Kidney (tissue), 13 donors: ENCODE measurements at regions not wholly inside any gene's neighbourhood (a gene's known extent, or its start where the extent isn't known, plus 50 kb on each side); places are given as distances from the start of the nearest gene placed in this dataset.
A peak's percentile ranks its signal among the peaks of the same experiment; 100 is the strongest.

Source experiments
- DNase-seq, 5 donors: peaks; one replicate each; pipeline ENCODE4 v3.0.0-alpha.2; 2013 to 2020
- FAIRE-seq: peaks from 2 replicates; lab custom pipeline; 2012; peaks lifted over from hg19 to GRCh38; lab: Jason Lieb, UNC
- H3K27ac ChIP-seq, 2 donors: one replicate each; pipeline ENCODE4 v1.7.0; 2013; ENCODE audit warnings: low read depth in 2 of 2, low read length in 2 of 2, inconsistent platforms in 1 of 2
- H3K27me3 ChIP-seq: one replicate; pipeline ENCODE4 v1.7.1; 2013; ENCODE audit warnings: low read length, inconsistent platforms; ENCODE audit not compliant: control insufficient read depth, insufficient read depth
- H3K36me3 ChIP-seq, 3 donors: one replicate each; pipeline versions ENCODE4 v1.7.0 to v1.7.1; 2013; ENCODE audit warnings: low read length in 3 of 3, control low read depth in 1 of 3, inconsistent platforms in 1 of 3; ENCODE audit not compliant: insufficient read depth in 3 of 3, control insufficient read depth in 2 of 3
- H3K4me1 ChIP-seq, 3 donors: one replicate each; pipeline versions ENCODE4 v1.7.0 to v1.7.1; 2013; ENCODE audit warnings: low read length in 3 of 3, inconsistent platforms in 1 of 3, low read depth in 1 of 3; ENCODE audit not compliant: control insufficient read depth in 2 of 3, insufficient read depth in 2 of 3
- H3K4me3 ChIP-seq, 3 donors: one replicate each; pipeline versions ENCODE4 v1.7.0 to v1.8.1; 2013; ENCODE audit warnings: low read length in 3 of 3, control low read depth in 1 of 3, inconsistent platforms in 1 of 3
- H3K9ac ChIP-seq, 3 donors: one replicate each; pipeline versions ENCODE4 v1.7.0 to v1.7.1; 2013; ENCODE audit warnings: low read length in 3 of 3, control low read depth in 1 of 3, inconsistent platforms in 1 of 3
- H3K9me3 ChIP-seq, 3 donors: one replicate each; pipeline versions ENCODE4 v1.7.0 to v1.7.1; 2013; ENCODE audit warnings: low read length in 3 of 3, control low read depth in 1 of 3, inconsistent platforms in 1 of 3; ENCODE audit not compliant: control insufficient read depth in 2 of 3, insufficient read depth in 1 of 3
- CTCF ChIP-seq: IDR thresholded peaks from 3 replicates; pipeline ENCODE4 v1.5.1; 2012; ENCODE audit warnings: mild to moderate bottlenecking, moderate library complexity, borderline replicate concordance; ENCODE audit not compliant: insufficient read depth; ENCODE audit errors: extremely low read depth
- intact Hi-C: fragments of 100-400 bp; cut with DNase I; formaldehyde crosslinking; loops from one replicate; pipeline ENCODE4 v1.11.1; 2022
- donor health status: control.
- donor health status: control.
- donor health status: control.
- donor health status: control.
- donor health status: control.
- donor health status: DM: yes; HTN: yes; CAD: no.
- donor health status: Normal renal cell carcinoma (clear cell type).

DNA sequence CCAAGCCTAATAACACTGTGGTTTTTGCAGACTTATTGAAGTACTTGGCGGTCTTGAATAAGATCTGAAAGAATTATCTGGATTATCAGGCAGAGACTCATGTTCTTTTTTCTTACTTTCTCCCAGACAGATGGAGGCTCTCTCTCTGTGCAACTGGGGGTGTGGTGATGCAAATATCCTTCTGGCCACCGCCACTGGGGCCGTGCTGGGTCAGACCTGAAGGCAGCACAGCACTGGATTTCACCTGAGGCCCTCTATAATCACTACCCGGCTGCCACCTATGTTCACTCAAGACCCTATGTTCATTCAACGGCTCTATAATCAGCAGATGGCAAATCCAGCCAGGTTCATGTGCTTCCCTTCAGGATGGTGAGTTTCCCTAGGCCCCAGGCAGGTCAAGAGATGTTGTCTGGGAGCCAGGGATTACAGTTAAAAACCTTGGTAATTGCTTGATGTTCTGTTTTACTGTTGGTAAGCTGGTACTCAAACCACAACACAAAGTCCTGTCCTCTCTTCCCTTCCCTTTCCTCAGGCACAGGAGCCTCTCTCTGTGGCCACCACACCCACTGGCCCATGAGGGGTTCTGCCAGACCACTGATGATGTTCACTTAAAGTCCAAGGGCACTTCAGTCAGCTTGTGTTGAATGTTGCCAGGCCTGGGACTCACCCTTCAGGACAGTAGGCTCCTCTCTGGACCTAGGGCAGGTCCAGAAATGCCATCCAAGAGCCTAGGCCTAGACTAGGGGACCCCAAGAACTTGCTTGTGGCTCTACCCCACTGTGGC is 205.3 kb upstream of the GCFC2 start:
- DNase-seq, result no peak
- no peak for TF ChIP-seq CTCF
- Histone ChIP-seq H3K4me1 (no peaks in the 10 kb centered on the region), H3K27ac (no peak overlapping the region), H3K4me3 (no peak overlapping the region), H3K9me3 (no peaks in the 10 kb centered on the region), H3K9ac (no peak overlapping the region), H3K36me3 (no peaks in the 10 kb centered on the region), H3K27me3 (no peaks in the 10 kb centered on the region)
- intact Hi-C loops, result no loop called here
- no peak for FAIRE-seq

GRCh38 chr2:75896779-75897366 is 186.2 kb upstream of the GCFC2 start:
- no peak overlapping the region for H3K9ac ChIP-seq
- FAIRE-seq, result no peak
- TF ChIP-seq CTCF, result peak; percentile 37
- H3K36me3 ChIP-seq, result no peaks in the 10 kb centered on the region
- no peaks in the 10 kb centered on the region for H3K27me3 ChIP-seq
- intact Hi-C loops, result no loop called here
- H3K9me3 ChIP-seq, result no peaks in the 10 kb centered on the region
- peak in 3 of 5 donors; percentile 38 to 67 (median 61) for DNase-seq
- no peaks in the 10 kb centered on the region for H3K4me1 ChIP-seq
- no peak overlapping the region for H3K27ac ChIP-seq
- H3K4me3 ChIP-seq, result no peak overlapping the region

GRCh38 chr2:75894170-75894569 is 183.5 kb upstream of the GCFC2 start:
- H3K36me3 ChIP-seq, result no peaks in the 10 kb centered on the region
- TF ChIP-seq CTCF, result no peak
- DNase-seq, result no peak
- intact Hi-C loops, result no loop called here
- no peaks in the 10 kb centered on the region for H3K9me3 ChIP-seq
- H3K9ac ChIP-seq, result no peak overlapping the region
- FAIRE-seq, result no peak
- H3K27ac ChIP-seq, result no peak overlapping the region
- no peak overlapping the region for H3K4me3 ChIP-seq
- H3K27me3 ChIP-seq, result no peaks in the 10 kb centered on the region
- no peaks in the 10 kb centered on the region for H3K4me1 ChIP-seq
